Medulla oblongata (tissue), 1 donor: ENCODE measurements at regions not wholly inside any gene's neighbourhood (a gene's known extent, or its start where the extent isn't known, plus 50 kb on each side); places are given as distances from the start of the nearest gene placed in this dataset.
"Not testable (repeated sequence)": the region's sequence is repeated elsewhere in the genome, so short reads cannot be mapped to it uniquely, and the experiment has no call there.

Source experiments
- DNase-seq: peaks from one replicate; pipeline ENCODE4 v3.0.0-alpha.2; 2015; ENCODE audit errors: extremely low spot score

GRCh38 chr3:76523337-76523736 lies 516.6 kb upstream of the ROBO2 start:
- no peak for DNase-seq

- no peak for DNase-seq
These were observed 514.2 kb upstream of the ROBO2 start for GRCh38 chr3:76525726-76526125.

GRCh38 chr3:76527773-76528172 lies 512.1 kb upstream of the ROBO2 start:
- no peak for DNase-seq

- no peak for DNase-seq
These were observed 507.6 kb upstream of the ROBO2 start for GRCh38 chr3:76532158-76532822.

GRCh38 chr3:76533710-76534109 lies 506.2 kb upstream of the ROBO2 start:
- not testable (repeated sequence) for DNase-seq

GRCh38 chr3:76537857-76538256 lies 502.0 kb upstream of the ROBO2 start:
- DNase-seq, result not testable (repeated sequence)

GRCh38 chr3:76547674-76548073 lies 492.2 kb upstream of the ROBO2 start:
- no peak for DNase-seq

GRCh38 chr3:76550522-76551201 lies 489.2 kb upstream of the ROBO2 start:
- no peak for DNase-seq

- no peak for DNase-seq
These were observed 488.2 kb upstream of the ROBO2 start for GRCh38 chr3:76551739-76552138.

GRCh38 chr3:76552653-76553052 lies 487.2 kb upstream of the ROBO2 start:
- DNase-seq, result no peak

GRCh38 chr3:76554707-76555106 lies 485.2 kb upstream of the ROBO2 start:
- DNase-seq, result no peak

- DNase-seq, result no peak
These were observed 478.2 kb upstream of the ROBO2 start for GRCh38 chr3:76561494-76562236.

GRCh38 chr3:76565496-76566210 lies 474.2 kb upstream of the ROBO2 start:
- DNase-seq, result no peak

GRCh38 chr3:76566211-76566534 lies 473.7 kb upstream of the ROBO2 start:
- no peak for DNase-seq

- no peak for DNase-seq
These were observed 473.0 kb upstream of the ROBO2 start for GRCh38 chr3:76566904-76567303.

- DNase-seq, result peak; percentile 17
These were observed 469.4 kb upstream of the ROBO2 start for GRCh38 chr3:76570436-76571057.

- DNase-seq, result no peak
These were observed 463.7 kb upstream of the ROBO2 start for GRCh38 chr3:76576201-76576600.

GRCh38 chr3:76582098-76582497 lies 457.8 kb upstream of the ROBO2 start:
- no peak for DNase-seq

- no peak for DNase-seq
These were observed 457.1 kb upstream of the ROBO2 start for GRCh38 chr3:76582632-76583378.

- no peak for DNase-seq
These were observed 454.0 kb upstream of the ROBO2 start for GRCh38 chr3:76585794-76586392.

- DNase-seq, result no peak
These were observed 453.4 kb upstream of the ROBO2 start for GRCh38 chr3:76586471-76586870.
